Spleen (tissue), 7 donors: ENCODE measurements at regions not wholly inside any gene's neighbourhood (a gene's known extent, or its start where the extent isn't known, plus 50 kb on each side); places are given as distances from the start of the nearest gene placed in this dataset.
"Not testable (repeated sequence)": the region's sequence is repeated elsewhere in the genome, so short reads cannot be mapped to it uniquely, and the experiment has no call there.

Experiments used
- POLR2A ChIP-seq, 3 donors: fragments of 450-650 bp; IDR thresholded peaks; one replicate each; pipeline ENCODE4 v1.5.1; 2017; ENCODE audit warnings: antibody characterized with exemption in 3 of 3, mild to moderate bottlenecking in 1 of 3
- POLR2AphosphoS5 ChIP-seq, 3 donors: sonication (generic); formaldehyde crosslinking; IDR thresholded peaks; one replicate each; pipeline ENCODE4 v1.5.1; 2017; ENCODE audit warnings: antibody characterized with exemption in 3 of 3
- TF ChIP-seq, protein P1 (sequence below), 11 experiments: fragments of 200-600 bp in 7 of 11; fragments of 450-650 bp in 4 of 11; sonication (generic) in 4 of 11; IDR thresholded peaks in 8 of 11; conservative IDR thresholded peaks in 3 of 11; 1 replicate in 7 of 11; 2 replicates in 4 of 11; pipeline versions ENCODE4 v1.4.0 to v1.8.0; 2016 to 2021; ENCODE audit warnings: antibody characterized with exemption in 11 of 11, inconsistent platforms in 4 of 11, mild to moderate bottlenecking in 1 of 11
- donor health status: DM: no; HTN: no; CAD: no; lungs with moderate emphysema.
- donor health status: DM: no; HTN: no; CAD: no.
- donor health status: DM: no; HTN: no; CAD: no.

DNA sequence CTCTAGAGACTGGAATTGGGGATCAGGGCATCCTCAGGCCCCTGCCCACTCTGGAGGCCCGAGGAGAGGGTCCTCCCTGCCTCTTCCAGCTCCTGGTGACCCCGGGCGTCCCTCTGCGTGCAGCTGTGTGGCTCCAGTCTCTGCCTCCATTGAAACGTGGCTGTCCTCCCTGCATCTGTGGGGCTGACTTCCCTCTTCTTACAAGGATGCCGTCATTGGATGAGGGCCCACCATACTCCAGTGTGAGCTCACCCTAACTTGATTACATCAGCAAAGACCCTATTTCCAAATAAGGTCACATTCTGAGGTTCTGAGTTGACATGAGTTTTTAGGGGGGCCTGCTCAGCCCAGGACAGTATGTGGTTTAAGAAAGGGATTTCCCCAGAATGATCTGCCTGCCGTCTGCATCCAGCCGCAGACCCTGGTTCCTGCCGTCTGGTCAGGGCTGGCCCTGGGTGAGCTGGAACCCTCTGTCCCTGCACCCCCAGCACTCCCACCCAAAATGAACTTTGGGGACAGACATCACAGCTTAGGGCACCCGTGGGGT is 4437.7 kb upstream of the TPTE start:
- TF ChIP-seq POLR2A, POLR2AphosphoS5 (IDR thresholded peaks at IDR 0.05): not testable (repeated sequence)
- TF ChIP-seq, protein P1, sequence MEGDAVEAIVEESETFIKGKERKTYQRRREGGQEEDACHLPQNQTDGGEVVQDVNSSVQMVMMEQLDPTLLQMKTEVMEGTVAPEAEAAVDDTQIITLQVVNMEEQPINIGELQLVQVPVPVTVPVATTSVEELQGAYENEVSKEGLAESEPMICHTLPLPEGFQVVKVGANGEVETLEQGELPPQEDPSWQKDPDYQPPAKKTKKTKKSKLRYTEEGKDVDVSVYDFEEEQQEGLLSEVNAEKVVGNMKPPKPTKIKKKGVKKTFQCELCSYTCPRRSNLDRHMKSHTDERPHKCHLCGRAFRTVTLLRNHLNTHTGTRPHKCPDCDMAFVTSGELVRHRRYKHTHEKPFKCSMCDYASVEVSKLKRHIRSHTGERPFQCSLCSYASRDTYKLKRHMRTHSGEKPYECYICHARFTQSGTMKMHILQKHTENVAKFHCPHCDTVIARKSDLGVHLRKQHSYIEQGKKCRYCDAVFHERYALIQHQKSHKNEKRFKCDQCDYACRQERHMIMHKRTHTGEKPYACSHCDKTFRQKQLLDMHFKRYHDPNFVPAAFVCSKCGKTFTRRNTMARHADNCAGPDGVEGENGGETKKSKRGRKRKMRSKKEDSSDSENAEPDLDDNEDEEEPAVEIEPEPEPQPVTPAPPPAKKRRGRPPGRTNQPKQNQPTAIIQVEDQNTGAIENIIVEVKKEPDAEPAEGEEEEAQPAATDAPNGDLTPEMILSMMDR (IDR thresholded peaks at IDR 0.05 in 8 of 11, conservative IDR thresholded peaks at IDR 0.05 in 3 of 11), result not testable (repeated sequence)
